NT2/D1 (cell line): ENCODE measurements at regions not wholly inside any gene's neighbourhood (a gene's known extent, or its start where the extent isn't known, plus 50 kb on each side); places are given as distances from the start of the nearest gene placed in this dataset.
"Not testable (repeated sequence)": the region's sequence is repeated elsewhere in the genome, so short reads cannot be mapped to it uniquely, and the experiment has no call there.

ENCODE experiments used
- SUZ12 ChIP-seq: IDR thresholded peaks from 2 replicates; pipeline ENCODE4 v1.6.1; 2011; ENCODE audit not compliant: insufficient read length, insufficient read depth; ENCODE audit errors: extremely low read depth
- YY1 ChIP-seq: IDR thresholded peaks from 2 replicates; pipeline ENCODE4 v1.6.1; 2011; ENCODE audit not compliant: insufficient read length, insufficient read depth

DNA sequence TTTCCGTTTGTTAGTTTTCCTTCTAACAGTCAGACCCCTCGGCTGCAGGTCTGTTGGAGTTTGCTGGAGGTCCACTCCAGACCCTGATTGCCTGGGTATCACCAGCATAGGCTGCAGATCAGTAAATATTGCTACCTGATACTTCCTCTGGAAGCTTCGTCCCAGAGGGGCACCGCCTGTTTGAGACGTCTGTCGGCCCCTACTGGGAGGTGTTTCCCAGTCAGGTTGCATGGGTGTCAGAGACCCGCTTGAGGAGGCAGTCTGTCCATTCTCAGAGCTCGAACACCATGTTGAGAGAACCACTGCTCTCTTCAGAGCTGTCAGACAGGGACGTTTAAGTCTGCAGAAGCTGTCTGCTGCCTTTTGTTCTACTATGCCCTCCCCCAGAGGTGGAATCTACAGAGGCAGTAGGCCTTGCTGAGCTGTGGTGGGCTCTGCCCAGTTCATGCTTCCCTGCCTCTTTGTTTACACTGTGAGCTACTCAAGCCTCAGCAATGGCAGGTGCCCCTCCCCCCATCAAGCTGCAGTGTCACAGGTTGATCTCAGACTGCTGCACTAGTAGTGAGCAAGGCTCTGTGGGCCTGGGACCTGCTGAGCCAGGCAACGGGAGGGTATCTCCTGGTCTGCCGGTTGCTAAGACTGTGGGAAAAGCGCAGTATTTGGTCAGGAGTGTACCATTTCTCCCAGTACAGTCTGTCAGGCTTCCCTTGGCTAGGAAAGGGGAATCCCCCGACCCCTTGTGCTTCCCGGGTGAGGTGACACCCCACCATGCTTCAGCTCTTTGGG is 74.4 kb upstream of the TOP3B start:
- not testable (repeated sequence) for TF ChIP-seq SUZ12, YY1
